B cell (primary cell): ENCODE measurements at regions not wholly inside any gene's neighbourhood (a gene's known extent, or its start where the extent isn't known, plus 50 kb on each side); places are given as distances from the start of the nearest gene placed in this dataset.

Source experiments
- ATAC-seq: fragments of 200-7000 bp; cut with Tn5 transposase; one replicate; pipeline ENCODE4 v1.10.0; 2021; ENCODE audit warnings: low read depth, mild to moderate bottlenecking, moderate number of reproducible peaks, moderate library complexity
- CTCF ChIA-PET: fragments of 350-600 bp; sonication (Branson Sonifier 250); formaldehyde crosslinking; loops from one replicate; lab custom pipeline; 2021; ENCODE audit warnings: antibody characterized with exemption, inconsistent platforms; lab: Charles Lee
- POLR2A ChIA-PET: fragments of 350-600 bp; sonication (Branson Sonifier 250); formaldehyde crosslinking; loops from one replicate; lab custom pipeline; 2021; ENCODE audit warnings: antibody characterized with exemption; lab: Charles Lee
- DNase-seq: peaks from one replicate; pipeline ENCODE4 v3.0.0; 2013
- H2AFZ ChIP-seq: 2 replicates; pipeline ENCODE4 v1.6.1; 2012; ENCODE audit warnings: mild to moderate bottlenecking, low read depth, low read length; ENCODE audit not compliant: insufficient read depth, poor library complexity, severe bottlenecking
- H3K27ac ChIP-seq, 2 donors: 1 replicate in 1 of 2; 2 replicates in 1 of 2; pipeline ENCODE4 v1.5.1; 2012 to 2013; ENCODE audit warnings: low read length in 2 of 2, mild to moderate bottlenecking in 2 of 2, moderate library complexity in 1 of 2
- H3K27me3 ChIP-seq, 4 experiments: fragments of 200-600 bp in 1 of 4; sonication (generic) in 1 of 4; replicated peaks in 1 of 4; 1 replicate in 2 of 4; 2 replicates in 2 of 4; pipeline versions ENCODE4 v1.6.1 to v1.7.0; 2013 to 2016; ENCODE audit warnings: low read length in 3 of 4, mild to moderate bottlenecking in 2 of 4, mixed read lengths in 1 of 4, moderate library complexity in 1 of 4; ENCODE audit not compliant: insufficient read depth in 4 of 4, control insufficient read depth in 3 of 4; ENCODE audit errors: control extremely low read depth in 1 of 4
- H3K36me3 ChIP-seq, 2 experiments: replicated peaks in 1 of 2; 1 replicate in 1 of 2; 2 replicates in 1 of 2; pipeline versions ENCODE4 v1.6.1 to v1.7.1; 2013; ENCODE audit warnings: low read length in 1 of 2; ENCODE audit not compliant: insufficient read depth in 2 of 2, control insufficient read depth in 1 of 2; ENCODE audit errors: control extremely low read depth in 1 of 2, extremely low read depth in 1 of 2
- H3K4me1 ChIP-seq, 2 donors: fragments of 200-600 bp in 1 of 2; sonication (generic) in 1 of 2; 1 replicate in 1 of 2; 2 replicates in 1 of 2; pipeline versions ENCODE4 v1.5.1 to v1.6.1; 2013 to 2017; ENCODE audit warnings: low read length in 2 of 2; ENCODE audit not compliant: control insufficient read depth in 2 of 2, insufficient read depth in 2 of 2
- H3K4me2 ChIP-seq: replicated peaks from 2 replicates; pipeline ENCODE3; 2012; ENCODE audit warnings: mild to moderate bottlenecking, low read depth, low read length; ENCODE audit not compliant: poor library complexity, severe bottlenecking
- H3K4me3 ChIP-seq, 5 experiments: fragments of 200-600 bp in 1 of 5; sonication (generic) in 1 of 5; 1 replicate in 3 of 5; 2 replicates in 2 of 5; pipeline versions ENCODE4 v1.5.1 to v1.7.0; 2011 to 2016; ENCODE audit warnings: low read length in 4 of 5, mild to moderate bottlenecking in 4 of 5, low read depth in 2 of 5, control low read depth in 1 of 5, moderate library complexity in 1 of 5; ENCODE audit not compliant: insufficient read depth in 1 of 5; ENCODE audit errors: control extremely low read depth in 1 of 5, extremely low read depth in 1 of 5
- H3K79me2 ChIP-seq: fragments of 200-600 bp; sonication (generic); one replicate; pipeline ENCODE4 v1.6.0; 2016; ENCODE audit warnings: low read length; ENCODE audit not compliant: control insufficient read depth, insufficient read depth
- H3K9ac ChIP-seq: fragments of 200-600 bp; sonication (generic); 2 replicates; pipeline ENCODE4 v1.6.1; 2017; ENCODE audit warnings: mild to moderate bottlenecking, low read length, moderate library complexity
- H3K9me3 ChIP-seq, 3 donors: one replicate each; pipeline versions ENCODE4 v1.6.1 to v1.7.1; 2013; ENCODE audit warnings: low read length in 2 of 3; ENCODE audit not compliant: control insufficient read depth in 2 of 3, insufficient read depth in 1 of 3; ENCODE audit errors: control extremely low read depth in 1 of 3
- H4K20me1 ChIP-seq: 2 replicates; pipeline ENCODE4 v1.6.0; 2012; ENCODE audit warnings: mild to moderate bottlenecking, low read length; ENCODE audit not compliant: insufficient read depth, control insufficient read depth, poor library complexity, severe bottlenecking
- H3K27ac Mint-ChIP-seq: one replicate; pipeline ENCODE4 v1.8.0; 2021; ENCODE audit warnings: mixed read lengths
- H3K27me3 Mint-ChIP-seq: one replicate; pipeline ENCODE4 v1.8.0; 2021; ENCODE audit warnings: mixed read lengths
- H3K4me1 Mint-ChIP-seq: one replicate; pipeline ENCODE4 v1.8.0; 2021; ENCODE audit warnings: mixed read lengths
- H3K4me3 Mint-ChIP-seq: one replicate; pipeline ENCODE4 v1.8.0; 2021; ENCODE audit warnings: mixed read lengths
- H3K9me3 Mint-ChIP-seq: one replicate; pipeline ENCODE4 v1.8.0; 2022; ENCODE audit warnings: mixed read lengths; ENCODE audit not compliant: insufficient read depth
- EZH2 ChIP-seq: IDR thresholded peaks from 2 replicates; pipeline ENCODE4 v1.6.1; 2012; ENCODE audit warnings: borderline replicate concordance, low read depth, mild to moderate bottlenecking, moderate library complexity, low read length; ENCODE audit not compliant: insufficient read depth, poor library complexity, severe bottlenecking
- WGBS: methylation state at CpG from one replicate; pipeline ENCODE4 v1.1.5; 2013; ENCODE audit warnings: missing lambda C conversion rate; ENCODE audit not compliant: insufficient coverage; 5-methylcytosine and 5-hydroxymethylcytosine counted together
- intact Hi-C: fragments of 100-400 bp; cut with micrococcal nuclease; formaldehyde crosslinking; loops from one replicate; pipeline ENCODE4 v1.10.0; 2022
- TF ChIP-seq, protein P1 (sequence below): fragments of 200-600 bp; IDR thresholded peaks from one replicate; pipeline ENCODE4 v1.8.0; 2022; ENCODE audit warnings: antibody characterized with exemption, mild to moderate bottlenecking

DNA sequence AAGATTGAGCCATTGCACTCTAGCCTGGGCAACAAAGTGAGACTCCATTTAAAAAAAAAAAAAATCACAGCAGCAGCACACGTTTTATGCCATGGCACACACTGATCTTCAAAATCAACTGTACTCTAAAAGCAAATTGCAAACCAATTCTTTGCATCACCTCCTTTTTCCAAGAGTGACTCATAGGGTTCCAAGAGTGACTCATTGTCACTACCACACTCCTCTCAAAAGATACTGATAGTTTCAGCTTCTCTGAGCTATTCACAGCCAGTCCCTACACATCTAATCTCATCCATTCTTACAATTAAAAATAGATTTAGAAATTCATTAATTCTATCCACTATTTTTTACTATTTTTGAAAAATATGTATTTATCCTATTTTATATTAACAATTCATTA is 1494.9 kb upstream of the AGA start:
- Histone ChIP-seq H3K36me3 (no peaks in the 10 kb centered on the region), H3K9ac (no peak overlapping the region), H3K4me2 (no peak overlapping the region), H3K27ac (no peak overlapping the region), H3K79me2 (no peaks in the 10 kb centered on the region), H3K4me1 (no peaks in the 10 kb centered on the region), H3K9me3 (peaks cover 0 to 7% (median 0%) of the 10 kb centered on the region in 3 donors), H3K4me3 (no peak overlapping the region), H3K27me3 (no peaks in the 10 kb centered on the region), H4K20me1 (no peaks in the 10 kb centered on the region), H2AFZ (no peak overlapping the region)
- peaks cover 6% of the 10 kb centered on the region for H3K9me3 Mint-ChIP-seq
- no peak overlapping the region for H3K27ac Mint-ChIP-seq
- no peak for ATAC-seq
- WGBS, result 73% methylated on average over 1 of the region's 1 CpG
- ChIA-PET POLR2A (no interaction called here), CTCF (no interaction called here)
- no peak for DNase-seq
- TF ChIP-seq, protein P1, sequence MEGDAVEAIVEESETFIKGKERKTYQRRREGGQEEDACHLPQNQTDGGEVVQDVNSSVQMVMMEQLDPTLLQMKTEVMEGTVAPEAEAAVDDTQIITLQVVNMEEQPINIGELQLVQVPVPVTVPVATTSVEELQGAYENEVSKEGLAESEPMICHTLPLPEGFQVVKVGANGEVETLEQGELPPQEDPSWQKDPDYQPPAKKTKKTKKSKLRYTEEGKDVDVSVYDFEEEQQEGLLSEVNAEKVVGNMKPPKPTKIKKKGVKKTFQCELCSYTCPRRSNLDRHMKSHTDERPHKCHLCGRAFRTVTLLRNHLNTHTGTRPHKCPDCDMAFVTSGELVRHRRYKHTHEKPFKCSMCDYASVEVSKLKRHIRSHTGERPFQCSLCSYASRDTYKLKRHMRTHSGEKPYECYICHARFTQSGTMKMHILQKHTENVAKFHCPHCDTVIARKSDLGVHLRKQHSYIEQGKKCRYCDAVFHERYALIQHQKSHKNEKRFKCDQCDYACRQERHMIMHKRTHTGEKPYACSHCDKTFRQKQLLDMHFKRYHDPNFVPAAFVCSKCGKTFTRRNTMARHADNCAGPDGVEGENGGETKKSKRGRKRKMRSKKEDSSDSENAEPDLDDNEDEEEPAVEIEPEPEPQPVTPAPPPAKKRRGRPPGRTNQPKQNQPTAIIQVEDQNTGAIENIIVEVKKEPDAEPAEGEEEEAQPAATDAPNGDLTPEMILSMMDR, result no peak
- TF ChIP-seq EZH2, result no peak
- H3K27me3 Mint-ChIP-seq, result no peaks in the 10 kb centered on the region
- intact Hi-C loops, result no loop called here
- H3K4me3 Mint-ChIP-seq, result no peak overlapping the region
- H3K4me1 Mint-ChIP-seq, result no peaks in the 10 kb centered on the region

DNA sequence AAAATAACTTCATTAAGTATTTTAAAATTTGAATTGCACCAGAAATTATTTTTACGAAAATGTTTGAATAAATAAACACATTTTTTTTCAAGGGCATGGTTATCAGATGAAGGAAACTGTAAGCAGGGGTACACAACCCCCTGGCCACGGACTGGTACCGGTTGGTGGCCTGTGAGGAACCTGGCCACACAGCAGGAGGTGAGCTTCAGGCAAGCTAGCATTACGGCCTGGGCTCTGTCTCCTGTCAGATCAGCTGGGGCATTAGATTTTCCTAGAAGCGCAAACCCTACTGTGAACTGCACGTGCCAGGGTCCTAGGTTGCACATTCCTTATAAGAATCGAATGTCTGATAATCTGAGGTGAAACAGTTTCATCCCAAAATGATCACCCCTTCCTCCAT is 1499.7 kb upstream of the AGA start:
- ATAC-seq (no peak), DNase-seq (no peak)
- Histone ChIP-seq H3K4me3 (no peak overlapping the region), H2AFZ (no peak overlapping the region), H3K79me2 (no peaks in the 10 kb centered on the region), H4K20me1 (no peaks in the 10 kb centered on the region), H3K27me3 (no peaks in the 10 kb centered on the region), H3K9ac (no peak overlapping the region), H3K36me3 (no peaks in the 10 kb centered on the region), H3K4me2 (no peak overlapping the region), H3K27ac (no peak overlapping the region), H3K4me1 (no peaks in the 10 kb centered on the region), H3K9me3 (peaks cover 0 to 4% (median 1%) of the 10 kb centered on the region in 3 donors)
- 94% methylated on average over 5 of the region's 7 CpGs for WGBS
- Mint-ChIP-seq H3K4me3 (no peak overlapping the region), H3K9me3 (peaks cover 2% of the 10 kb centered on the region), H3K4me1 (no peaks in the 10 kb centered on the region), H3K27ac (no peak overlapping the region), H3K27me3 (no peaks in the 10 kb centered on the region)
- TF ChIP-seq, protein P1, result no peak
- no peak for TF ChIP-seq EZH2
- ChIA-PET CTCF (no interaction called here), POLR2A (no interaction called here)
- intact Hi-C loops, result no loop called here
